ENCODE measurements at regions not wholly inside any gene's neighbourhood (a gene's known extent, or its start where the extent isn't known, plus 50 kb on each side); places are given as distances from the start of the nearest gene placed in this dataset.

GRCh38 chr16:11487289-11487688, 99.4 kb downstream of the LITAF start:
- Histone ChIP-seq H3K36me3 (no peaks in the 10 kb centered on the region), H3K27me3 (no peaks in the 10 kb centered on the region), H3K27ac (no peak overlapping the region), H3K9me3 (peaks cover 0 to 9% of the 10 kb centered on the region in 2 donors), H3K4me1 (no peaks in the 10 kb centered on the region), H3K4me3 (no peak overlapping the region)
- DNase-seq (ENCODE audit: low spot score): no peak
- TF ChIP-seq CTCF (IDR thresholded peaks at IDR 0.05): no peak

- no peak overlapping the region for H3K27ac ChIP-seq
- no peaks in the 10 kb centered on the region for H3K27me3 ChIP-seq
- H3K4me1 ChIP-seq: no peaks in the 10 kb centered on the region
- no peaks in the 10 kb centered on the region for H3K36me3 ChIP-seq
- DNase-seq (ENCODE audit: low spot score): no peak
- no peak for TF ChIP-seq CTCF (IDR thresholded peaks at IDR 0.05)
- H3K9me3 ChIP-seq: peaks cover 0 to 9% of the 10 kb centered on the region in 2 donors
- H3K4me3 ChIP-seq: no peak overlapping the region
These were observed 98.4 kb downstream of the LITAF start for GRCh38 chr16:11488304-11488703.

GRCh38 chr16:11491524-11491923, 95.2 kb downstream of the LITAF start:
- Histone ChIP-seq H3K4me1 (peaks cover 0 to 25% of the 10 kb centered on the region in 2 donors), H3K36me3 (no peaks in the 10 kb centered on the region), H3K9me3 (peaks cover 0 to 9% of the 10 kb centered on the region in 2 donors), H3K4me3 (no peak overlapping the region), H3K27ac (no peak overlapping the region), H3K27me3 (no peaks in the 10 kb centered on the region)
- TF ChIP-seq CTCF (IDR thresholded peaks at IDR 0.05): no peak
- no peak for DNase-seq (ENCODE audit: low spot score)

- Histone ChIP-seq H3K36me3 (no peaks in the 10 kb centered on the region), H3K9me3 (peaks cover 0 to 9% of the 10 kb centered on the region in 2 donors), H3K27ac (no peak overlapping the region), H3K4me1 (peaks cover 0 to 36% of the 10 kb centered on the region in 2 donors), H3K27me3 (no peaks in the 10 kb centered on the region), H3K4me3 (no peak overlapping the region)
- no peak for TF ChIP-seq CTCF (IDR thresholded peaks at IDR 0.05)
- no peak for DNase-seq (ENCODE audit: low spot score)
These were observed 93.8 kb downstream of the LITAF start for GRCh38 chr16:11492808-11493530.

GRCh38 chr16:11493531-11493929, 93.2 kb downstream of the LITAF start:
- Histone ChIP-seq H3K27ac (no peak overlapping the region), H3K4me3 (no peak overlapping the region), H3K9me3 (peaks cover 0 to 9% of the 10 kb centered on the region in 2 donors), H3K36me3 (no peaks in the 10 kb centered on the region), H3K4me1 (peaks cover 0 to 36% of the 10 kb centered on the region in 2 donors), H3K27me3 (no peaks in the 10 kb centered on the region)
- no peak for TF ChIP-seq CTCF (IDR thresholded peaks at IDR 0.05)
- DNase-seq (ENCODE audit: low spot score): no peak

- no peak for DNase-seq (ENCODE audit: low spot score)
- no peak for TF ChIP-seq CTCF (IDR thresholded peaks at IDR 0.05)
- peaks cover 0 to 9% of the 10 kb centered on the region in 2 donors for H3K9me3 ChIP-seq
- no peak overlapping the region for H3K4me3 ChIP-seq
- peaks cover 0 to 36% of the 10 kb centered on the region in 2 donors for H3K4me1 ChIP-seq
- peak overlapping the region in 1 of 2 donors; percentile 77 for H3K27ac ChIP-seq
- no peaks in the 10 kb centered on the region for H3K27me3 ChIP-seq
- H3K36me3 ChIP-seq: no peaks in the 10 kb centered on the region
These were observed 92.7 kb downstream of the LITAF start for GRCh38 chr16:11494029-11494428.

Measured in right atrium auricular region (tissue), 2 donors.